Renal pelvis (tissue), 1 donor: ENCODE measurements at regions not wholly inside any gene's neighbourhood (a gene's known extent, or its start where the extent isn't known, plus 50 kb on each side); places are given as distances from the start of the nearest gene placed in this dataset.
A peak's percentile ranks its signal among the peaks of the same experiment; 100 is the strongest.

Source experiments
- DNase-seq: peaks from one replicate; pipeline ENCODE4 v3.0.0-alpha.2; 2013

DNA sequence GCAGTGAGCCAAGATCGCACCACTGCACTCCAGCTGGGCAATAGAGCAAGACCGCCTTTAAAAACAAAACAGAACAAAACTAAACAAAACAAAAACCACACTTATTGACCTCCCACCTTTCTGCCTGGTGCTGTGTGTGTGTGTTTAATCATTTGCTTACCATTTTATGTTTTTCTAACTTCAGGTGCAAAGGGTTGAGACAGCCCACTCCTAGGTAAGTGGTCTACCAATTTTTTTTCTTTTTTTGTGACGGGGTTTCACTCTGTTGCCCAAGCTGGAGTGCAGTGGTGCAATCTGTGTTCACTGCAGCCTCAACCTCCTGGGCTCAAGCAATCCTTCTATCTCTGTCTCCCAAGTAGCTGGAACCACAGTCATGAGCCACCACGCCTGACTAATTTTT, 65.8 kb downstream of the SALL1 start:
- DNase-seq = no peak

- no peak for DNase-seq
Measured at GRCh38 chr16:51084074-51084928, 66.8 kb downstream of the SALL1 start.

DNA sequence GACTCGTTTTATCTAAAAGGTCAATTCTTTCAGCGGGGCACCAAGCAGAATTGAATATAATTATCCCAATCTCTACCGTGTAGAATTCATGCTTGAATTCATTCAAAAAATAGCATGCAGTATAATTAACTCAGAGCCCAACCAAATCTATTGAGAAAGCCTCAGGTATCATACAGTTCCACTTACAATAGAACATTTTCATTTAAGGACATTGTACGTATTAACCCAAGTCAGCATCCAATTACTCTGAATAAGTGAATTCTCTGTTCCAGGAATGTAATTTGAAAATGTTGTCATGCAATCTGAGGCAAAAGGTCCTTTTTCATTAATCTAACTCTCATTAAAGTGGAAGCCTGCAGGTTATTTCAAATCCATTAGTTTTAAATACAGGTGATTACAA, 78.5 kb downstream of the SALL1 start:
- no peak for DNase-seq

DNA sequence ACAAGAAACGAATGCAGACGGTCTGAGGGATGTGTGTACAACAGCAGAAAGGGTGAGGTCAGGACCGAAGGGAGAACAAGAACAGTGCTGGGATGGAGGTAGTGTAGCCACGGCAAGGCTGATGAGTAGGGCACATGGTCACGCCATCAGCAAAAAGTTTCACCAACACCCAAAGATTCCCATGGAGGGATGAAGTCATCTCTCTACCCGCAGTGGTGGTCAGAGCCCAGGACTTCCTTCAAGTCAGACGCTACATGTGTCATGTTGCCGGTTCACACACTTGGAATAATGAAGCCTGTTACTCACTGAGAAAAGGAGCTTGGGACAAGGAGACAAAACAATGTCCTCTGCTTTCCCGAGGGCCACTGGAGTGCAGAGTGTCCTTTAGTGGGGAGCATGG, 79.7 kb downstream of the SALL1 start:
- no peak for DNase-seq

- no peak for DNase-seq
Measured at GRCh38 chr16:51067352-51067751, 83.7 kb downstream of the SALL1 start.

- no peak for DNase-seq
Measured at GRCh38 chr16:51062039-51062438, 89.0 kb downstream of the SALL1 start.

GRCh38 chr16:51061328-51061727, 89.7 kb downstream of the SALL1 start:
- DNase-seq = no peak

GRCh38 chr16:51057969-51058337, 93.1 kb downstream of the SALL1 start:
- DNase-seq = no peak

DNA sequence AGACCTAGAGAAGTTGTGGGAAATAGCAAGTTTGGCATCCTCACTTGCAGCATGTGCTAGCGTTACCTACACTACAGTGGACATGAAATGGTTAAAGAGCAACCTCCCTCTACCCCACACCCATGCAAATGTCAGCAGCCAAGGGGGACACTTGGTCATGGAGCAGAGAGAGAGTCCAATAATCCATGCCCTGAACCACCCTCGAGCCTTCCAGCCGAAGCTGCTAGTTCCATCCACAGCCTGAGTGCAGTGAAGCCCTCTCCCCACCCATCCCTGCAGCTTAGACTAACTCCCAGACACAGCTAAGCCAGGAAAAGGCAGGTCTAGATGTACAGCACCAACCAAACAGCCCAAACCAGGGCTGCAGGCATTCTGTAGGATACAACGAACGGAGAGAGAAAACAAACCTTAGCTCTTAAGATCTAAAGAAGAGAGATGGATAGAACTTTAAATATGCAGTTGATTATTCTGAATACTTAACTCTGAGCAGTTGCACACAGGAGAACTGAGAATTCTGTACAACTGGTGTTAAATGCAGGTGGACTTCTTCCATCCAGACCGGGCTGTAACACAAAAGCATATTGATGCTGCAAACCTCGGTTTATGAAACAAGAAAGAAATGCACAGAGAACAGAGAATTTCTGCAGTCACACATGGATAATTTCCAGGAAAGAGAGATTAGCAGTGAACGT, 93.8 kb downstream of the SALL1 start:
- no peak for DNase-seq

- no peak for DNase-seq
Measured at GRCh38 chr16:51056331-51056730, 94.7 kb downstream of the SALL1 start.

GRCh38 chr16:51055434-51055833, 95.6 kb downstream of the SALL1 start:
- no peak for DNase-seq

DNA sequence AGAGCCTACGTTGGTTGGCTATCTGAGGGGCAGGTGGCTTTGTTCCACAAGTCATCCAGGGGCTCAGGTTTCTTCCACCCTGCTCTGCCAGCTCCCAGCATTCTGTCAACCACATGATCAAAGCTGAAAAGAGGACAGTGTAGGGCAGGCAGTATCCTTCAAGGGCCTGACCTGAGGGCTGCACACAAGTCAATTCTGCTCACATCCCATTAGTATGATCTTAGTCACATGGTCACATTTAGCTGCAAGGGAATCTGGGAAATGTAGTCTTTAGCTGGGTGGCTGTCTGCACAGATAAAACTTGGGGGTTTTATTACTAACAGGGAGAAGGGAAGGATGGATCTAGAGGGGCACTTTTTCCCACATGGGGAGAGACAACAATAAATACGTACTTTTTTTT, 97.3 kb downstream of the SALL1 start:
- no peak for DNase-seq

DNA sequence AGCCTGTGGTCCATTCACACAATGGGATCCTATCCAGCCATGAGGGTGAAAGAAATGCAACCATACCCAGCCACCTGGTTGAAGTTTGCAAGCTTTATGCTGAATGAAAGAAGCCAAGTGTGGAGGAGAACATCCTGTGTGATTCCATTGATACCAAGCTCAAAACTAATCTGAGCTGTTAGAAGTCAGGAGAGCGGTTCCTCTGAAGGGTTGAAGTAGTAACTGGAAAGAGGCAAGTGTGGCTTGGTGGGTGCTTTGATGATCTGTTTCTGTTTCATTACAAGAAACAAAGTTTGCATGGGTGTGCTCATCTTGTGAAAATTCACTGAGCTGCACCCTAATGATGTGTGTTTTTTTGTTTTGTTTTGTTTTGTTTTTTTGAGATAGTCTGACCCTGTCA, 99.4 kb downstream of the SALL1 start:
- no peak for DNase-seq

DNA sequence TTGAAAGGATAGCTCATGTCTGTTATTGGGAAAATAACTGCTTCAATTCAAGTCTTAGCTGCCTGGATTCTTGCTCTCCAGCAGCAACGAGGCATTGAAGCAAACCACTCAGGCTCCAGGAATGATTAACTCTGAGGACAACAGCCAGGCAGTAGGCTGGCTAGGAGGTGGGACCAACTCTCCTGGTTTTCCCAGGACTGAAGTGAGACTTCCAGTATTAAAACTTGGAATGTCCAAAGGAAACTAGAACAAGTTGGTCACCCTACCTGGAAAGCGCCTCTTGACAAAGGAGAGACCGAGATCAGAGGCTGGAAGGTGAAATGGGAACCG, 100.7 kb downstream of the SALL1 start:
- peak; percentile 34 for DNase-seq

GRCh38 chr16:51049678-51050376, 101.2 kb downstream of the SALL1 start:
- DNase-seq = no peak

- DNase-seq = no peak
Measured at GRCh38 chr16:51049276-51049675, 101.8 kb downstream of the SALL1 start.

DNA sequence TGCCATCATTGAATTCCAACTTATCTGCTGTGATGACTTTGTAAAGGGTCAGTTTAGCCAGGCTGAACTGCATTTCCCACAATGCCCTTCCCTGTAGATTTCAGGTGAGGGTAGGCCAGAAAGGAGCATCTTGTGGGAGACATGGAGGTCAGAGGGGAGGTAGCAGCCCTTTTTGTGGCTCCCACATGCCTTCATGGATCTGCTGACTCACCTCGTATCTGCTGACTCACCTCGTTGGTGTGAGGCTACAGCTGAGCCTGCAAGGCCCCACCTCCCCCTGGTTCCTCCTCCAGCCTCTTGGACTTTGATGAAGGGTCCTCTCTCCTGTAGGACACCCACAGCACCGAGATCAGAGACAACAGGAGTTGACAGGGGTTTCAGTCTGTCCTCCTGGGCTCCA, 102.5 kb downstream of the SALL1 start:
- no peak for DNase-seq

DNA sequence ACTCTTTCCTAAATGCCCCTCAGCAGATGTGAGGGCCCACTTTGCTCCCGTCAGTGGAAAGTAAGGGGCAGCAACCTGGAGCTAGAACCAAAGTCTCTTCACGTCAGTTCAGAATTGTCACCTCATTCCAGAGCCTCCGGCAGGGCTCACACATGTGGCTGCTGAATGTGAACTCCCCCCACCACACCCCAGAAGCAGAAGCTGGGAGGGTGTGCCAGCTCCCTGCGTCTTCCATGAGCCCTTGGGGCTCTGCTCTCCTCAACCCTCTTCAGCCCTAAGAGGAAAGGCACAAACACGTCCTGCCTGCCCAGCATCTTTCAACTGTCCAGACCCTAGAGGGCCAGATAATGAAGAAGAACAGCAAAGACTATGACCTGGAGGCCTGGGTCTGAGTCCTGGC, 105.3 kb downstream of the SALL1 start:
- no peak for DNase-seq

- DNase-seq = no peak
Measured at GRCh38 chr16:51045186-51045585, 105.9 kb downstream of the SALL1 start.

DNA sequence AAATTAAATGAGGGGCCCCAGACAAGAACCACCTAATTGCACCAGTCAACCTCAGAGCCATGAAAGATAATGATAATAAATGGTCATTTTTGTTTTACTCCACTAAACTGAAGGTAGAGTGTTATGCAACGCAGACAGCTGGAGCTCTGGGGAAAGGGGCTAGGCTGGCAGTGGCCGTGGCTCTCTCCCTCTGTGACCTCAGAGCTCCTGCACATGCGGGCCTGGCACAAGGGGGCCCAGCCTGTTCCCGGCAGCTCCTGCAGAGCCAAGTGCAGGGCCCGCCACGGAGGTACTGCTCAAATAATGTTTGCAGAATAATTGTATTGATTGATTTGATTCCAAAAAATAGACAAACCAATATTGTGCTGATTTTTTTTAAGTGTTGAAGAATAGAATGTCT, 109.5 kb downstream of the SALL1 start:
- DNase-seq = no peak

GRCh38 chr16:51040637-51041036, 110.4 kb downstream of the SALL1 start:
- no peak for DNase-seq

DNA sequence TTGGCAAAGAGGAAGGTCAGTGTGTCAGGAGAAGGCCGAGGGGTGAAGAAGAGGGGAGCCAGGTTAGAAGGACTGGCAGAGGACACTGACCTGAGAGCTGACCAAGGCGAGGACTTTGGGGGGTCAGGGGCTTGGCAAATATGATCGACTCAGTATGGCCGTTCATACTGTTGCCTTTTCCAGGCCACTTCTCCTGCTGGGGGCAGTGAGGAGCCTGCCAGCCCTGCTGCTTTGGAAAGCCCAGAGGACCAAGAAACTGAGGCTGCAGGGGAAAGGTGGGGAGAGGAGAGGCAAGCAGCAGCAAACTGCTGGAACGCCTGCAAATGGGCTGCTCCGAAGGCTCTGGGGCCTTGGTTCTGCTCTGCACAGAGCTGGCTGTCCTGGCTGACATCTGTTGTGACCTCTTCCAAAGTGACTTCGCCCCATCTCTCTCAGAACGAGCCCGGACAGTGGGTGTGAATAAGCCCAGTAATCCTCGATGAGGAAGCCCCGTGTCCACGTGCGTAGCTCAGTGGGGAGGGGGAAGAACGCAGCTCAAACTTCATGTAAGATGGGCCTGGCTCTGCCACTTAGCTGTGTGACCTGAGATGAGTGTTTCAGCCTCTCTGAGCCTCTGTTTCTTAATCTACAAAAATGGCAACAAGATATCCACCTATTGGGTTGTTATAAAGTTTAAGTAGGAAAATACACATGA, 111.3 kb downstream of the SALL1 start:
- DNase-seq = no peak

- DNase-seq = no peak
Measured at GRCh38 chr16:51035711-51036110, 115.4 kb downstream of the SALL1 start.
